Endometrium (tissue), 2 donors: ENCODE measurements at regions not wholly inside any gene's neighbourhood (a gene's known extent, or its start where the extent isn't known, plus 50 kb on each side); places are given as distances from the start of the nearest gene placed in this dataset.
A peak's percentile ranks its signal among the peaks of the same experiment; 100 is the strongest.

Source experiments
- FAIRE-seq: peaks from 2 replicates; lab custom pipeline; 2012; peaks lifted over from hg19 to GRCh38; lab: Jason Lieb, UNC
- donor health status: control.
- donor health status: control.

DNA sequence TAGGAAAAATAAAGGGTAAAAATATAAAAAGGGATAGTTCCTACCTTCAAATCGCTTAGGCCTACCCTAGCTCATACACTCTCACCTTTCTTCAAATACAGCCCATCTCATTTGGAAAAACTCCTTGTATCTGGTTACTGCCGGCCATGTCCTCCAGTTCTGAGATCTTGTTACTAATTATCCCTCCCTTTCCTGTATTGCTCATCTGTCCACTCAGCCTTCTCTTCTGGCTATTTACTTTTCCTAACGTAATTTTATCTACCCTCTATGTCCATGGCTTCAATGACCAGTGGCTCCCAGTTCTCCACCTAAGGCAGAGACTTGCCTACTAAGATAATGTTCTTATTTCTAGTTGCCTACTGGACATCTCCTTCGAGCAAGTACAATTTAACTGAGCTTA lies 342.9 kb upstream of the ACVR2A start:
- no peak for FAIRE-seq

DNA sequence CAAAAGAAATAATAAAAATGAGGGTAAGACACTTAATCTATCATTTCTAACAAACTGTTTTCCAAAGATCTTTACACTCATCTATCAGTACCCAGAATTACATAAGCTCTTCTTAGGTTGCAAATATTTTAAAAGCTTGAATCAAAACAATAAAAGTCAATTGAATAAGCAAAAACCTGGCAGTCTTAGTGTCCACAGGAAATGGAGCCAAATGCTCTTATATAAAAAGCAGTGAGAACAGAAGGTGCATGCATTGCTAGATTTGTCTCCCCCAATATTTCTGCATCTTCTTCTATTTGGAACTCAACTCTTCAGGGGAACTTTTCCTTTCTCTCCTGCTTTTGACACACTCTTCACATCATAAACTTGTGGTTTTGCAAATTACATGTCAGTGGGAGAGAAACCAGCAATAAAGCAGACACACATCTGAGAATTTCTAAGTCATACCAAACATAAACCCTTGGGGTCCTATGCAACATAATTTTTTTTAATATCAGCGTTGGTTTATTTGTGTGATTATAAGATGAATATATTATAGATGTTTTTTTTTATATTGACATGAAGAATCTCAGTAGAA lies 343.9 kb upstream of the ACVR2A start:
- FAIRE-seq: no peak

GRCh38 chr2:147500229-147500628 lies 344.6 kb upstream of the ACVR2A start:
- no peak for FAIRE-seq

DNA sequence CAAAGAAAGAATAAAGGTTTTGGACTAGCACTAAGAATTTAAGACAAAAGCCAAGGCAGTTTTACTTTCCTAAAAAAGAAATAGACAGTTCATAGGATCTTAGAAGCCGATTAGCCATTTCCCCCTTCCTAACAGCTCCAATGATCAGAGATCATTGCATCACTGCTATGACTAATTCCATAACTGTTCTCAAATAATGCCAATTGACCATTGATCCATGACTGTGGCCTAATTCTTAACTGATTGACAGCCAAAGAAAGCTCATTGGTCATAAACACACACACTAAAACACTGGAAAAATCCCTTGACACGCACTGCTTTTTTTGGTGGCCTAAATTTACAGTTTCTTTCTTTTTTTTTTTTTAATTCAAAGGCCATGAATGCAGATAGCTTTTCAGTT lies 345.0 kb upstream of the ACVR2A start:
- FAIRE-seq: no peak

DNA sequence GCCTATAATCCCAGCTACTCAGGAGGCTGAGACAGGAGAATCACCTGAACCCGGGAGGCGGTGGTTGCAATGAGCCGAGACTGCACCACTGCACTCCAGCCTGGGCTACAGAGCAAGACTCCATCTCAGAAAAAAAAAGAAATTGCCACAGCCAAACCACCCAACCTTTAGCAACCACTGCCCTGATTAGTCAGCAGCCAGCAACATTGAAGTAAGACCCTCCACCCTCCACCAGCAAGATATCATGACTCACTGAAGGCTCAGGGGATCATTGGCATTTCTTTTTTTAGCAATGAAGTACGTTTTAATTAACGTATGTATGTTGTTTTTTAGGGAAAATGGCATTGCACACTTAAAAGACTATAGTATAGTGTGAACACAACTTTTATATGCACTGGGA lies 349.1 kb upstream of the ACVR2A start:
- no peak for FAIRE-seq

- no peak for FAIRE-seq
These were observed 352.4 kb upstream of the ACVR2A start for GRCh38 chr2:147492471-147492870.

DNA sequence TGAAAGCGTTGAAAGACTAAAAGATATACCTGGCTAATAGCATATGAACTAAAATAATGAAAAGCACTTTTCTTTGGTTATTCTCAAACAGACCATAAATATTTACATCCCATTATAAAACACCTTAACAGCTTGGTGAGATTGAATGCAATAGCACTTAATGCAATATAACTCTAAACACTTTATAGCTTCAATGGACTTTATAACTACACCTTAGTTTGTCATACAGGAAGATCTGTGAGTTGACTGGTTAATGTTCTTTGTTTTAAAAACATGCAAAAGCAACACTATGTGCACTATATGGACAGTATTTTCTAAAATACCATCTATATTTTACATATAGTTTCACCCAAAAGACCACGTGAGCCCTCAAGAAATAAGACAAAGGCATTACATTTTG lies 353.3 kb upstream of the ACVR2A start:
- FAIRE-seq: no peak

GRCh38 chr2:147490401-147491261 lies 354.2 kb upstream of the ACVR2A start:
- FAIRE-seq: peak; percentile 93

GRCh38 chr2:147488472-147488871 lies 356.4 kb upstream of the ACVR2A start:
- no peak for FAIRE-seq

DNA sequence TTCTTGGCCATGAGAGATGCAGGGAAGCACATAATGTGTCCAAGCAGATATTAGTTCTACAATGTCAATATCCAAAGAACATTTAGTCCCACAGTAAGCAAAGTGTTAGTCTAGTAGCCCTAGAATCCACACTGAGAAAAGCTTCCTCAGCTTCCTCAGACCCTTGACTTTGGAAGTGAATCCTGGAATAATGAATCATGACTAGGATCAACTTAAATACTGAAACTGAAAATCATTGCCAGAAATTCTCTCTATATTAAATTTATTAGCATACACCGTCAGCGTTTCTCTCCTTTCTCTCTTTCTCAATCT lies 356.9 kb upstream of the ACVR2A start:
- FAIRE-seq: no peak

DNA sequence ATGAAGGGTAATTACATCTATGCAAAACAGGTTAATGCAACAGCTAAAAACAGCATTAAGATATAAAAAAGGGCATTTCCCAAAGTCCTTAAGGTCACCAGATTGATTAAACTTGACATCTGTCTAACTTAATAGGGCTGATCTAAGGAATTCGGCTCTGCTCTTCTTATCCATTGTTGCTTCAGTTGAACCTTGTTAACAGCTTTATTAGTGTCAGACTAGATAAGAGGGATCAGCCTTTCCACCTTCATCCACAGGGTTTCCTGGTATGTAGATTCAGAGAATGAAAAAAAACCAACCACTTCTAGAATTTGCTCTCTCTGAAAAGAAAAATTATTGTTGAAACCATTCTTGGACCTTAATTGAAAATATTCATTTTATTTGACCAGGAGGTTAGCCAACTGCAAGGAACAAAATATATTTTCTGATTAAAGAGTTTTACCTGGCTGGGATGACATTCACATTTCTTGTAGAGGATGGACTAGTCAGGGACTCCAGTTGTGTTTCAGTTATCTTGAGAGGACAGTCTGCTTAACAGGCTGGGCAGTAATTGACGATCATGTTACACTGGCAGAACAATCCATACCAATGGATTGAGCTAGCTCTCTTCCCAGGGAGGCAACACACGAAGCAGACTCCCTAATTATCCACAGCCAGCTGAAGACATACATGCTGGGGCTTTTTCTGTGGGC lies 357.4 kb upstream of the ACVR2A start:
- FAIRE-seq: no peak

DNA sequence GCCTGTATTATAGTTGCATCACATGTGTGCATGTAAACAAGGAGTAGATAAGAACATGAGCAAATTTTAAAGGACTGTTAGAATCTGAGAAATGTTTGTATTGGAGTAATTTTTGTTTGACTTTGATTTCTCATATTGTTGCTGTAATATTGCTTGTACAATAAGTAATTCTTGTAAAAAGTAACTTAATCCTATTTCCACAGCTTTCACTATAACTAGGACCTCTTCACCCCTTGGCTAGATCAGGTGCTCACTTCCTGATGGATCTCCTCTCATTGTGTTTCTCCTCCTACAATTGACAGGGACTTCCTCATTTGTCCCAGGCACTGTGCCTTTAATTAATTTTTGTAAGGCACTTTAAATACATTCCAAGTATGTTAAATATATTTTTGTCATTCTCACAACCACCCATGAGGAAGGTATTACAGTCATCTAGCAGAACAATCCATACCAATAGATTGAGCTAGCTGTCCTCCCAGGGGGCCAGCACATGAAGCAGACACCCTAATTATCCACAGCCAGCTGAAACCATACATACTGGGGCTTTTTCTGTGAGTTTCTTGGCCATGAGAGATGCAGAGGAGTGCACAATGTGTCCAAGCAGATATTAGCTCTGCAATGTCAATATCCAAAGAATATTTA lies 359.5 kb upstream of the ACVR2A start:
- no peak for FAIRE-seq

DNA sequence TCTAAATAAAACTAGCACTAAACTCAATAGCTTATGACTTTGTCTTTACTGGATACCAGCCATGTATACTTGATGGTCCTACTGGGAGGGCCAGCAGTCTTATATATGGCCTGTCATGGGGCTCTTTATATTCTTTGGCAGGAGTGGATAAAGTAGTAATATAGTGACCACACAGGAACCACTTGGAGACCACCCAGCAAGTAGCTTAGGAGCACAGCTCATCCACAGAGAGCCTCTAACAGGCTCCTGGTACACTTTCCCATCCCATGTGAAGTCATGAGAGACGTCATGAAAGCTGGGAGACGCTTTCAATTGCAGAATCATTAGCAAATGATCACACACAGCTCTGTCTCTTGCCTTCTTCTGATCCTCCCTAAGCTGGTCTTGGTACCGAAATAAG lies 360.9 kb upstream of the ACVR2A start:
- FAIRE-seq: no peak

DNA sequence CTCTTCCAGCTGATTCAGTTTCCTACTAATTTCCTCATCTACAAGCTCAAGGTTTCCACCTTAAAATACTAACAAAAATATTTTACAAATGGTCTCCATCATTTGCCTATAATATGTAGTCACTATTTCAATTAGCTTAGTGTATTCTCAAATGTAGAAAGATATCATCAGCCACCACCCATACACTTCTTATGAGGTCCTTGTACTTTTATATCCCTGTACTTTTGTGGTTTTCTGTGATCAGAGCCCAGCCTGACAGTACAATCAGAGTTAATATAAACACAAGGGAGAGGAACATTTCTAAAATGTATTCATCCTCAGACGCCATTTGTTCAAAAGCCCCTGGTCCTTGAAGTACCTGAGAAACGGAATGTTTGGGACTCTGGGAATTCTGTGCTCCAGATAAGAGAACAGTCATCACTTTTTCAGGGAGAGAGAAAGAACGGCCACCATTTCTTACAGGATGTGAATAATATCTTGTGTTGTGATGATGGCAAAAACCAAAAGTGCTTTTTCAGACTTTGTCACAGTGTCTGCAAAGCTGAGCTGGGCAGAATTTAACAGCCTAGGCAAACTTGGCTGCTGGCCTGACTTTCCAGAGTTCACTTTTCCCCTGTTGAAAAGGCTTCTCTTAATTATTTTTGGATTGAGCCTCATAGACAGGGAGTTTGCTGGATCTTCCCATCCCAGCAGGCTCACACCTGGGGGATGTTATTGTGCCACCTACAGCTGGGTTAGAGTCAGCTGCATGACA lies 361.7 kb upstream of the ACVR2A start:
- no peak for FAIRE-seq

- no peak for FAIRE-seq
These were observed 362.5 kb upstream of the ACVR2A start for GRCh38 chr2:147482111-147482895.

DNA sequence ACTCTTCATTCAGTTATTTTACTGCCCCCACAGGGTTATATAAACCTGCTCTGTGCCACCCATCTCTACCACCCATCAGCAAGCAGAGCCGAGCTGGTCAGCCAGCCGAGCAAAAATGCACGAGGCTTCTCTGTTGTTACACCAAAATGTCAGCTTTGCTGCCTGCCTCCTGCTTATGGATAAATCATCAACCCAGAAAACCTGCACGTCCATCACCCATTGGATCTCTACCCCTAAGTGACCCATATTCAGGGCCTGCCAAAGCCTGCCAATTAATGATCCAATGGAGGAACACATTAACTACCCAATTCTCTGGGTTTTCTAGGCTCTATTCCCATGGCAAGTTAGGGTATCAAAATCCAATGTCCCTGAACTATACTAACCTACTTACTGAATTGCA lies 365.5 kb upstream of the ACVR2A start:
- no peak for FAIRE-seq

DNA sequence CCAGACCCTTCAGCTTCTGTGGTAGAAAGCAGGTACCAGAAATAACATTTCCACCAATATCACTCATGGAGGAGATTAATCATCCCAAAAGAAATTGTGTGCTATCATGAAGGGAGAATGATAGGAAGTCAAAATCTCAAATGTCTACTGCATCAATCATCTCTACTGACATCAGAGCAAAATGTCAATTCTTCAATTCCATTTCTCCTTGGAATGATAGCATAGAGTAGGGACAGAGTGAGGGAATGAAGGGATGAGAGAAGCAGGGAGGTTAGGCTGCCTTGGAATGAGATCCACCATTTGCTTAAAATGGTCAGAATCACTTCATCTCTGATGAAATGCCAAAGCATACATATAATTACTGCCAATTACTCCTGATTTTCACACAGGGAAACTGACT lies 371.8 kb upstream of the ACVR2A start:
- no peak for FAIRE-seq

GRCh38 chr2:147471126-147471525 lies 373.7 kb upstream of the ACVR2A start:
- FAIRE-seq: no peak

GRCh38 chr2:147469471-147469870 lies 375.4 kb upstream of the ACVR2A start:
- FAIRE-seq: no peak

DNA sequence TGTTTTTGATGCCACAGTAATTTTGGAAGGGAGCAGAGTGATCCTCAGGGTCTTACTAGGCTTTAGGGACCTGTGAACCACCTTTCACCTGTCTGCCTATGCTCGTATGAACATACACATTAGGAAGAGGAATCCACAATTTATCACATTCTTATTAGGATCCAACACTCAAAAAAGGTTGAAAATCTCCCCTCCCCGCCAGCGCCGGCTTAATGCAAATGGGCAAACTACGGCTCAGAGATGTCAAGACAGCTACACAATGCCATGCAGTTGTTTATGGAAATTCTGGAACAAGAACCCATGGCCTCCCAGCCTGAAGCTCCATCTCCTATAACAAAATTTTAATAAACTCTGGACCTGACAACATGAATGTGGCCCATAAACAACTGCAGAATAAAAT lies 375.9 kb upstream of the ACVR2A start:
- FAIRE-seq: no peak

DNA sequence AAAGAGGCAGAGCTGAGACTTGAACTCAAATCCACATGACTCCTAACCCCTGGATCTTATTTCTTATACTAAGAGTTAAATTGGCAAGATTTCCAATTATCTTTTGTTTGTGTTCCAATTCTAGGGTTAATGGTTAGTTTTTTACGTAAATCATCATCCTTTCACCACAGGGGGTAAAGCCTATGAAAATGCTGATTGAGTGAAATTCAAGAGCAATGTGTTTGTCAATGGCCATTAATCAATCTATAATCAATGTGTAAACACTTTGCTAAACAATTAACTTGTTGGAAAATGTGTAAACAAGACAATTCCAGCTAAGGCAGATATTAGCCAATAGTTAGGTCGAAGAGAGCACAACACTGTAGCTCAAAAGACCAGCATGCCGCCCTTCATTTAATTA lies 376.5 kb upstream of the ACVR2A start:
- no peak for FAIRE-seq

- no peak for FAIRE-seq
These were observed 377.4 kb upstream of the ACVR2A start for GRCh38 chr2:147467441-147467840.
